ENCODE measurements at regions not wholly inside any gene's neighbourhood (a gene's known extent, or its start where the extent isn't known, plus 50 kb on each side); places are given as distances from the start of the nearest gene placed in this dataset.

GRCh38 chr3:96466441-96466840 lies 348.0 kb upstream of the EPHA6 start:
- DNase-seq: no peak
- Histone ChIP-seq H3K9me3 (no peaks in the 10 kb centered on the region), H3K36me3 (ENCODE audit: control insufficient read depth, insufficient read depth, low read length) (no peaks in the 10 kb centered on the region), H3K4me1 (no peaks in the 10 kb centered on the region), H3K4me3 (ENCODE audit: low read depth, low read length) (no peak overlapping the region), H3K27me3 (replicated peaks; ENCODE audit: control insufficient read depth, insufficient read depth, low read length) (no peaks in the 10 kb centered on the region)
- no peak overlapping the region for H3K4me3 Mint-ChIP-seq (ENCODE audit: unreplicated experiment)
- POLR2A ChIA-PET: no interaction called here
- no peaks in the 10 kb centered on the region for H3K9me3 Mint-ChIP-seq (ENCODE audit: unreplicated experiment)
- no peak overlapping the region for H3K27ac Mint-ChIP-seq (ENCODE audit: unreplicated experiment)
- CTCF ChIA-PET: no interaction called here
- BruUV-seq (replicated peaks): no TSS peak
- intact Hi-C loops (cut with micrococcal nuclease; ENCODE audit: unreplicated experiment): no loop called here
- TF ChIP-seq CTCF (IDR thresholded peaks at IDR 0.05; ENCODE audit: insufficient read depth in 1 of 2, low read depth in 1 of 2, low read length in 1 of 2, severe bottlenecking in 1 of 2, unreplicated experiment in 1 of 2): no peak
- H3K27me3 Mint-ChIP-seq (ENCODE audit: insufficient read depth, unreplicated experiment): no peaks in the 10 kb centered on the region
- no peaks in the 10 kb centered on the region for H3K36me3 Mint-ChIP-seq (ENCODE audit: insufficient read depth, unreplicated experiment)
- no peaks in the 10 kb centered on the region for H3K4me1 Mint-ChIP-seq (ENCODE audit: low read depth, unreplicated experiment)

GRCh38 chr3:96467639-96468038 lies 346.8 kb upstream of the EPHA6 start:
- Mint-ChIP-seq H3K27me3 (ENCODE audit: insufficient read depth, unreplicated experiment) (no peaks in the 10 kb centered on the region), H3K27ac (ENCODE audit: unreplicated experiment) (no peak overlapping the region), H3K9me3 (ENCODE audit: unreplicated experiment) (no peaks in the 10 kb centered on the region), H3K4me1 (ENCODE audit: low read depth, unreplicated experiment) (no peaks in the 10 kb centered on the region), H3K36me3 (ENCODE audit: insufficient read depth, unreplicated experiment) (no peaks in the 10 kb centered on the region), H3K4me3 (ENCODE audit: unreplicated experiment) (no peak overlapping the region)
- CTCF ChIA-PET: no interaction called here
- POLR2A ChIA-PET: no interaction called here
- DNase-seq: no peak
- H3K36me3 ChIP-seq (ENCODE audit: control insufficient read depth, insufficient read depth, low read length): no peaks in the 10 kb centered on the region
- intact Hi-C loops (cut with micrococcal nuclease; ENCODE audit: unreplicated experiment): no loop called here
- no peak for TF ChIP-seq CTCF (IDR thresholded peaks at IDR 0.05; ENCODE audit: insufficient read depth in 1 of 2, low read depth in 1 of 2, low read length in 1 of 2, severe bottlenecking in 1 of 2, unreplicated experiment in 1 of 2)
- no peak overlapping the region for H3K4me3 ChIP-seq (ENCODE audit: low read depth, low read length)
- no TSS peak for BruUV-seq (replicated peaks)
- no peaks in the 10 kb centered on the region for H3K9me3 ChIP-seq
- H3K27me3 ChIP-seq (replicated peaks; ENCODE audit: control insufficient read depth, insufficient read depth, low read length): no peaks in the 10 kb centered on the region
- no peaks in the 10 kb centered on the region for H3K4me1 ChIP-seq

- Mint-ChIP-seq H3K4me3 (ENCODE audit: unreplicated experiment) (no peak overlapping the region), H3K27ac (ENCODE audit: unreplicated experiment) (no peak overlapping the region), H3K4me1 (ENCODE audit: low read depth, unreplicated experiment) (no peaks in the 10 kb centered on the region), H3K36me3 (ENCODE audit: insufficient read depth, unreplicated experiment) (no peaks in the 10 kb centered on the region), H3K27me3 (ENCODE audit: insufficient read depth, unreplicated experiment) (no peaks in the 10 kb centered on the region), H3K9me3 (ENCODE audit: unreplicated experiment) (no peaks in the 10 kb centered on the region)
- no peak for DNase-seq
- intact Hi-C loops (cut with micrococcal nuclease; ENCODE audit: unreplicated experiment): loop anchor here (10.0 kb wide), 1 partner anchor 336 kb away; the partner anchor contains the start of gene EPHA6
- Histone ChIP-seq H3K4me3 (ENCODE audit: low read depth, low read length) (no peak overlapping the region), H3K27me3 (replicated peaks; ENCODE audit: control insufficient read depth, insufficient read depth, low read length) (no peaks in the 10 kb centered on the region), H3K9me3 (no peaks in the 10 kb centered on the region), H3K36me3 (ENCODE audit: control insufficient read depth, insufficient read depth, low read length) (no peaks in the 10 kb centered on the region), H3K4me1 (no peaks in the 10 kb centered on the region)
- TF ChIP-seq CTCF (IDR thresholded peaks at IDR 0.05; ENCODE audit: insufficient read depth in 1 of 2, low read depth in 1 of 2, low read length in 1 of 2, severe bottlenecking in 1 of 2, unreplicated experiment in 1 of 2): no peak
- no TSS peak for BruUV-seq (replicated peaks)
- ChIA-PET CTCF (no interaction called here), POLR2A (no interaction called here)
These were observed 335.9 kb upstream of the EPHA6 start for GRCh38 chr3:96478496-96478895.

Data from Caco-2 (cell line).